HepG2 (cell line): ENCODE measurements at regions not wholly inside any gene's neighbourhood (a gene's known extent, or its start where the extent isn't known, plus 50 kb on each side); places are given as distances from the start of the nearest gene placed in this dataset.

ENCODE experiments used
- AFF4 ChIP-seq: sonication (generic); formaldehyde crosslinking; IDR thresholded peaks from 2 replicates; pipeline ENCODE4 v1.4.0; 2020; ENCODE audit warnings: missing genetic modification reagents
- CTCF ChIP-seq: sonication (generic); formaldehyde crosslinking; IDR thresholded peaks from 2 replicates; pipeline ENCODE4 v1.5.0; 2020; ENCODE audit warnings: mild to moderate bottlenecking, missing genetic modification reagents, moderate library complexity
- MED8 ChIP-seq: sonication (generic); formaldehyde crosslinking; IDR thresholded peaks from 2 replicates; pipeline ENCODE4 v1.8.1; 2023; ENCODE audit warnings: mild to moderate bottlenecking, missing genetic modification reagents; ENCODE audit not compliant: insufficient replicate concordance
- ONECUT2 ChIP-seq: sonication (generic); formaldehyde crosslinking; IDR thresholded peaks from 2 replicates; pipeline ENCODE4 v1.4.0; 2020; ENCODE audit warnings: missing genetic modification reagents
- ZNF251 ChIP-seq: sonication (generic); formaldehyde crosslinking; IDR thresholded peaks from 2 replicates; pipeline ENCODE4 v1.9.0; 2021; ENCODE audit warnings: mild to moderate bottlenecking, missing genetic modification reagents
- ZNF318 ChIP-seq: sonication (generic); formaldehyde crosslinking; IDR thresholded peaks from 2 replicates; pipeline ENCODE4 v1.4.0; 2020; ENCODE audit warnings: mild to moderate bottlenecking, missing genetic modification reagents

GRCh38 chr18:44601447-44601846 is 79.2 kb upstream of the SETBP1 start (continued):
- TF ChIP-seq ZNF318 (CRISPR knock-in tag): no peak
- no peak for TF ChIP-seq CTCF
- TF ChIP-seq ONECUT2 (CRISPR knock-in tag): no peak
- TF ChIP-seq AFF4: no peak
- no peak for TF ChIP-seq ZNF251 (CRISPR knock-in tag)
- no peak for TF ChIP-seq MED8 (CRISPR knock-in tag)
